Gastrocnemius medialis (tissue), 4 donors: ENCODE measurements at regions not wholly inside any gene's neighbourhood (a gene's known extent, or its start where the extent isn't known, plus 50 kb on each side); places are given as distances from the start of the nearest gene placed in this dataset.

Source experiments
- POLR2A ChIP-seq, 2 donors: fragments of 450-650 bp; IDR thresholded peaks; one replicate each; pipeline ENCODE4 v1.6.1; 2017; ENCODE audit warnings: antibody characterized with exemption in 2 of 2, mild to moderate bottlenecking in 2 of 2, moderate library complexity in 2 of 2
- TF ChIP-seq, protein P1 (sequence below), 5 experiments: fragments of 450-650 bp in 3 of 5; fragments of 200-600 bp in 2 of 5; sonication (generic) in 2 of 5; IDR thresholded peaks in 4 of 5; conservative IDR thresholded peaks in 1 of 5; 1 replicate in 4 of 5; 2 replicates in 1 of 5; pipeline ENCODE4 v1.5.1; 2016 to 2019; ENCODE audit warnings: antibody characterized with exemption in 5 of 5, mild to moderate bottlenecking in 3 of 5, moderate library complexity in 3 of 5

DNA sequence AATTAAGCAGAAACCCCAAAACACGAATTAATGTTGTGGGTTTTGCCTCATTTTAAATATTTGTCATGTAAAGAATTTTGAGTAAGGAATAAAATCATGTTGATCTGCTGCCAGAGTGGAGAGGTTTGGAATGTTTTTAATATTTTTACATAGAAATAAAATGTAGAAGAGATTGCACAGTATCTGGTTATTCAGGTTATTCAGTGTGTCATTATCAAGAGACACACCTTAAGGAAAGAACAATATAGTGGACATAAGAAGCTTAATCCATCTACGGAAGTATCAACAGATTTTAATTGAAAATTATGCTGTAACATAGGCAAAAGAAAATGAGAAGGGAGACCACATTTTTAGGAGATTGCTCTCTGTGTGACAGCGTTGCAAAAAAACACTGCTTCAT is 410.4 kb downstream of the MED10 start:
- TF ChIP-seq, protein P1, sequence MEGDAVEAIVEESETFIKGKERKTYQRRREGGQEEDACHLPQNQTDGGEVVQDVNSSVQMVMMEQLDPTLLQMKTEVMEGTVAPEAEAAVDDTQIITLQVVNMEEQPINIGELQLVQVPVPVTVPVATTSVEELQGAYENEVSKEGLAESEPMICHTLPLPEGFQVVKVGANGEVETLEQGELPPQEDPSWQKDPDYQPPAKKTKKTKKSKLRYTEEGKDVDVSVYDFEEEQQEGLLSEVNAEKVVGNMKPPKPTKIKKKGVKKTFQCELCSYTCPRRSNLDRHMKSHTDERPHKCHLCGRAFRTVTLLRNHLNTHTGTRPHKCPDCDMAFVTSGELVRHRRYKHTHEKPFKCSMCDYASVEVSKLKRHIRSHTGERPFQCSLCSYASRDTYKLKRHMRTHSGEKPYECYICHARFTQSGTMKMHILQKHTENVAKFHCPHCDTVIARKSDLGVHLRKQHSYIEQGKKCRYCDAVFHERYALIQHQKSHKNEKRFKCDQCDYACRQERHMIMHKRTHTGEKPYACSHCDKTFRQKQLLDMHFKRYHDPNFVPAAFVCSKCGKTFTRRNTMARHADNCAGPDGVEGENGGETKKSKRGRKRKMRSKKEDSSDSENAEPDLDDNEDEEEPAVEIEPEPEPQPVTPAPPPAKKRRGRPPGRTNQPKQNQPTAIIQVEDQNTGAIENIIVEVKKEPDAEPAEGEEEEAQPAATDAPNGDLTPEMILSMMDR (IDR thresholded peaks at IDR 0.05 in 4 of 5, conservative IDR thresholded peaks at IDR 0.05 in 1 of 5) = no peak
- no peak for TF ChIP-seq POLR2A (IDR thresholded peaks at IDR 0.05)
